Right atrium auricular region (tissue), 2 donors: ENCODE measurements at regions not wholly inside any gene's neighbourhood (a gene's known extent, or its start where the extent isn't known, plus 50 kb on each side); places are given as distances from the start of the nearest gene placed in this dataset.

Experiments used
- DNase-seq: peaks from one replicate; pipeline ENCODE4 v3.0.0-alpha.2; 2019; ENCODE audit warnings: low spot score
- H3K27ac ChIP-seq, 2 donors: fragments of 200-600 bp; sonication (generic); 1 replicate in 1 of 2; 2 replicates in 1 of 2; pipeline ENCODE4 v1.5.1; 2016 to 2019
- H3K27me3 ChIP-seq, 2 donors: fragments of 200-600 bp; sonication (generic); one replicate each; pipeline versions ENCODE4 v1.5.1 to v1.6.0; 2017 to 2019
- H3K36me3 ChIP-seq: fragments of 200-600 bp; sonication (generic); one replicate; pipeline ENCODE4 v1.5.1; 2016
- H3K4me1 ChIP-seq, 2 donors: fragments of 200-600 bp; sonication (generic); one replicate each; pipeline versions ENCODE4 v1.5.1 to v1.6.0; 2017 to 2019
- H3K4me3 ChIP-seq, 2 donors: fragments of 200-600 bp; sonication (generic); 1 replicate in 1 of 2; 2 replicates in 1 of 2; pipeline ENCODE4 v1.5.1; 2017 to 2019; ENCODE audit warnings: mild to moderate bottlenecking in 1 of 2, moderate library complexity in 1 of 2
- H3K9me3 ChIP-seq, 2 donors: fragments of 200-600 bp; sonication (generic); one replicate each; pipeline ENCODE4 v1.5.1; 2019
- TF ChIP-seq, protein P1 (sequence below), 2 donors: fragments of 200-600 bp; sonication (generic); IDR thresholded peaks; one replicate each; pipeline ENCODE4 v1.5.1; 2019; ENCODE audit warnings: antibody characterized with exemption in 2 of 2

- TF ChIP-seq, protein P1, sequence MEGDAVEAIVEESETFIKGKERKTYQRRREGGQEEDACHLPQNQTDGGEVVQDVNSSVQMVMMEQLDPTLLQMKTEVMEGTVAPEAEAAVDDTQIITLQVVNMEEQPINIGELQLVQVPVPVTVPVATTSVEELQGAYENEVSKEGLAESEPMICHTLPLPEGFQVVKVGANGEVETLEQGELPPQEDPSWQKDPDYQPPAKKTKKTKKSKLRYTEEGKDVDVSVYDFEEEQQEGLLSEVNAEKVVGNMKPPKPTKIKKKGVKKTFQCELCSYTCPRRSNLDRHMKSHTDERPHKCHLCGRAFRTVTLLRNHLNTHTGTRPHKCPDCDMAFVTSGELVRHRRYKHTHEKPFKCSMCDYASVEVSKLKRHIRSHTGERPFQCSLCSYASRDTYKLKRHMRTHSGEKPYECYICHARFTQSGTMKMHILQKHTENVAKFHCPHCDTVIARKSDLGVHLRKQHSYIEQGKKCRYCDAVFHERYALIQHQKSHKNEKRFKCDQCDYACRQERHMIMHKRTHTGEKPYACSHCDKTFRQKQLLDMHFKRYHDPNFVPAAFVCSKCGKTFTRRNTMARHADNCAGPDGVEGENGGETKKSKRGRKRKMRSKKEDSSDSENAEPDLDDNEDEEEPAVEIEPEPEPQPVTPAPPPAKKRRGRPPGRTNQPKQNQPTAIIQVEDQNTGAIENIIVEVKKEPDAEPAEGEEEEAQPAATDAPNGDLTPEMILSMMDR (IDR thresholded peaks at IDR 0.05) = no peak
- Histone ChIP-seq H3K4me1 (no peaks in the 10 kb centered on the region), H3K27ac (no peak overlapping the region), H3K9me3 (no peaks in the 10 kb centered on the region), H3K36me3 (no peaks in the 10 kb centered on the region), H3K4me3 (no peak overlapping the region), H3K27me3 (no peaks in the 10 kb centered on the region)
- DNase-seq = no peak
Observed at GRCh38 chr4:138659037-138659811, 356.4 kb upstream of the NOCT start.

- no peaks in the 10 kb centered on the region for H3K4me1 ChIP-seq
- no peaks in the 10 kb centered on the region for H3K9me3 ChIP-seq
- H3K27ac ChIP-seq = no peak overlapping the region
- H3K36me3 ChIP-seq = no peaks in the 10 kb centered on the region
- no peaks in the 10 kb centered on the region for H3K27me3 ChIP-seq
- TF ChIP-seq, protein P1 (IDR thresholded peaks at IDR 0.05) = no peak
- no peak for DNase-seq
- no peak overlapping the region for H3K4me3 ChIP-seq
Observed at GRCh38 chr4:138658518-138658917, 357.1 kb upstream of the NOCT start.

- no peaks in the 10 kb centered on the region for H3K4me1 ChIP-seq
- TF ChIP-seq, protein P1 (IDR thresholded peaks at IDR 0.05) = no peak
- no peaks in the 10 kb centered on the region for H3K36me3 ChIP-seq
- no peaks in the 10 kb centered on the region for H3K9me3 ChIP-seq
- H3K27me3 ChIP-seq = no peaks in the 10 kb centered on the region
- DNase-seq = no peak
- no peak overlapping the region for H3K4me3 ChIP-seq
- H3K27ac ChIP-seq = no peak overlapping the region
Observed at GRCh38 chr4:138656990-138657389, 358.6 kb upstream of the NOCT start.

DNA sequence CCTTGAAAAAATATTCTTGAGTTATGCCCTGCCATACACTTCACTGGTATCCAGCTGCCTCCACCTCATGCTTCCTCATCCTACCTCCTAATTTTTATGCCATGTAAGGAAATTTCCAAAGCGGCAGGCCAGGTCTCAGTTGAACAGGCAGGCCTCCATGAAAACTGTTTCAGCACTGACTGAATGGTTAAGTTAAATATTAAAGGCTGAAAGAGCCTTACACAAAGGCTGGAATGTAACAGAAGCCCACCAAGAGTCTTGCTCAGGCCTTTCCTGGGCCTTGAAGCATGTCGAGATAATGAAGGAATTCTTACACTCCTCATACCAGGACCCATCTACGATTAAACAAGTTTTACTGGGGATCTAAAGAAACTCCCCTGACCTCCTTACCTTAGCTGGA, 359.6 kb upstream of the NOCT start:
- no peaks in the 10 kb centered on the region for H3K4me1 ChIP-seq
- H3K9me3 ChIP-seq = no peaks in the 10 kb centered on the region
- no peak overlapping the region for H3K4me3 ChIP-seq
- H3K27me3 ChIP-seq = no peaks in the 10 kb centered on the region
- TF ChIP-seq, protein P1 (IDR thresholded peaks at IDR 0.05) = no peak
- H3K27ac ChIP-seq = no peak overlapping the region
- H3K36me3 ChIP-seq = no peaks in the 10 kb centered on the region
- DNase-seq = no peak

GRCh38 chr4:138655286-138655685, 360.3 kb upstream of the NOCT start:
- DNase-seq = no peak
- Histone ChIP-seq H3K4me1 (no peaks in the 10 kb centered on the region), H3K36me3 (no peaks in the 10 kb centered on the region), H3K27me3 (no peaks in the 10 kb centered on the region), H3K9me3 (no peaks in the 10 kb centered on the region), H3K4me3 (no peak overlapping the region), H3K27ac (no peak overlapping the region)
- TF ChIP-seq, protein P1 (IDR thresholded peaks at IDR 0.05) = no peak
